Uterus (tissue), 3 donors: ENCODE measurements at regions not wholly inside any gene's neighbourhood (a gene's known extent, or its start where the extent isn't known, plus 50 kb on each side); places are given as distances from the start of the nearest gene placed in this dataset.

Experiments used
- DNase-seq, 2 donors: peaks; one replicate each; pipeline ENCODE4 v3.0.0-alpha.2; 2019 to 2020
- H3K27ac ChIP-seq, 2 donors: fragments of 200-600 bp; sonication (generic); 1 replicate in 1 of 2; 2 replicates in 1 of 2; pipeline ENCODE4 v1.5.1; 2016 to 2018
- H3K27me3 ChIP-seq, 2 donors: fragments of 200-600 bp; sonication (generic); one replicate each; pipeline ENCODE4 v1.5.1; 2018 to 2019; ENCODE audit warnings: control low read depth in 1 of 2
- H3K36me3 ChIP-seq, 2 donors: fragments of 200-600 bp; sonication (generic); one replicate each; pipeline ENCODE4 v1.5.1; 2019; ENCODE audit warnings: control low read depth in 1 of 2
- H3K4me1 ChIP-seq, 2 donors: fragments of 200-600 bp; sonication (generic); one replicate each; pipeline ENCODE4 v1.5.1; 2018 to 2019; ENCODE audit warnings: control low read depth in 1 of 2
- H3K4me3 ChIP-seq, 2 donors: fragments of 200-600 bp; sonication (generic); 1 replicate in 1 of 2; 2 replicates in 1 of 2; pipeline ENCODE4 v1.5.1; 2018 to 2019; ENCODE audit warnings: mild to moderate bottlenecking in 1 of 2
- H3K9me3 ChIP-seq, 2 donors: fragments of 200-600 bp; sonication (generic); one replicate each; pipeline ENCODE4 v1.5.1; 2019; ENCODE audit warnings: control low read depth in 1 of 2
- CTCF ChIP-seq, 4 experiments: fragments of 200-600 bp in 2 of 4; fragments of 450-650 bp in 2 of 4; sonication (generic) in 2 of 4; IDR thresholded peaks; one replicate each; pipeline ENCODE4 v1.5.1; 2016 to 2019; ENCODE audit warnings: antibody characterized with exemption in 4 of 4, mild to moderate bottlenecking in 2 of 4, moderate library complexity in 1 of 4
- POLR2A ChIP-seq, 2 donors: fragments of 450-650 bp; IDR thresholded peaks; one replicate each; pipeline ENCODE4 v1.6.1; 2016; ENCODE audit warnings: antibody characterized with exemption in 2 of 2, mild to moderate bottlenecking in 1 of 2, moderate library complexity in 1 of 2
- intact Hi-C: fragments of 100-400 bp; cut with DNase I; formaldehyde crosslinking; loops from one replicate; pipeline ENCODE4 v1.15.1; 2023; ENCODE audit warnings: low total_unique reads
- donor health status: DM: yes; HTN: yes; CAD: no.

- TF ChIP-seq POLR2A (IDR thresholded peaks at IDR 0.05) = no peak
- TF ChIP-seq CTCF (IDR thresholded peaks at IDR 0.05) = no peak
- intact Hi-C loops = no loop called here
- no peaks in the 10 kb centered on the region for H3K36me3 ChIP-seq
Measured at GRCh38 chr22:49402169-49402568, 425.5 kb downstream of the BRD1 start.

DNA sequence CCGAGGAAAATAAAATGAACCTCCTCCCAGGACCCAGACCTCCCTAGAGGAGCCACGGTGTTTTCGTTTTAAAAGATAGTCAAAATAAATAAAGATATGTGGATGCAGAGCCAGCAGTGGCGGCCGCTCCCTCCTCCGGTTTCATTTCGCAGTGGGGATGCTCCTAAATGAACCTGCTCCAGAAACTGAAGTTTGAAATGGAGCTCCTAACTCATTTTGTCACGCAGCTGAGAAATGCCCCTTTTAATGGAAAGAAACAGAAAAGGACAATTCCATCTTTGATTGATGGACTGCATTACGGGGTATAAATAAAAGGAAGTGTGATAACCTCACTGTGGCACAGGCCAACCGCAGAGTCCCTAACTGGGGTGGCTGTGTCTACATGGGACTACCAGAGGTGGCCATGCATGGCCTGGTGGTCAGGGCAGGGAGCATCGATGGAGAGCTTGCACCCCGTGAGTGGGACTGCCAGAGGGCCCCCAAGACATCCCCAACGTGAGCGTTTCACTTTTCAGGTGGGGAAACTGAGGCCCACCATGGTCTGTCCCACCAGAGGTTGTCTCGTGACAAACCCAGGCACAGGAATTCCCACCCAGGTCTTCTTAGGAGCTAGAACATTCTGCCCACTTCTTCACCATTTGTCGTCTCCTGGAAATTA is 426.6 kb downstream of the BRD1 start:
- TF ChIP-seq CTCF (IDR thresholded peaks at IDR 0.05) (no peak), POLR2A (IDR thresholded peaks at IDR 0.05) (no peak)
- no peak overlapping the region for H3K27ac ChIP-seq
- no peak for DNase-seq
- H3K36me3 ChIP-seq = no peaks in the 10 kb centered on the region
- no peaks in the 10 kb centered on the region for H3K9me3 ChIP-seq
- intact Hi-C loops = no loop called here
- H3K27me3 ChIP-seq = no peaks in the 10 kb centered on the region
- H3K4me1 ChIP-seq = no peaks in the 10 kb centered on the region
- H3K4me3 ChIP-seq = no peak overlapping the region

More at GRCh38 chr22:49402169-49402568, 425.5 kb downstream of the BRD1 start:
- no peaks in the 10 kb centered on the region for H3K4me1 ChIP-seq
- no peak for DNase-seq
- no peaks in the 10 kb centered on the region for H3K9me3 ChIP-seq
- no peak overlapping the region for H3K4me3 ChIP-seq
- no peaks in the 10 kb centered on the region for H3K27me3 ChIP-seq
- H3K27ac ChIP-seq = no peak overlapping the region

- H3K9me3 ChIP-seq = no peaks in the 10 kb centered on the region
- no peak overlapping the region for H3K27ac ChIP-seq
- no peak overlapping the region for H3K4me3 ChIP-seq
- no peak for TF ChIP-seq POLR2A (IDR thresholded peaks at IDR 0.05)
- no peak for TF ChIP-seq CTCF (IDR thresholded peaks at IDR 0.05)
- no peaks in the 10 kb centered on the region for H3K36me3 ChIP-seq
- H3K27me3 ChIP-seq = no peaks in the 10 kb centered on the region
- H3K4me1 ChIP-seq = no peaks in the 10 kb centered on the region
- no peak for DNase-seq
- intact Hi-C loops = no loop called here
Measured at GRCh38 chr22:49400136-49400940, 427.3 kb downstream of the BRD1 start.

- no peaks in the 10 kb centered on the region for H3K36me3 ChIP-seq
- no peaks in the 10 kb centered on the region for H3K9me3 ChIP-seq
- no peak for DNase-seq
- H3K4me3 ChIP-seq = no peak overlapping the region
- H3K4me1 ChIP-seq = no peaks in the 10 kb centered on the region
- H3K27ac ChIP-seq = no peak overlapping the region
- TF ChIP-seq CTCF (IDR thresholded peaks at IDR 0.05) = no peak
- TF ChIP-seq POLR2A (IDR thresholded peaks at IDR 0.05) = no peak
- H3K27me3 ChIP-seq = no peaks in the 10 kb centered on the region
- intact Hi-C loops = no loop called here
Measured at GRCh38 chr22:49398646-49399045, 429.0 kb downstream of the BRD1 start.

DNA sequence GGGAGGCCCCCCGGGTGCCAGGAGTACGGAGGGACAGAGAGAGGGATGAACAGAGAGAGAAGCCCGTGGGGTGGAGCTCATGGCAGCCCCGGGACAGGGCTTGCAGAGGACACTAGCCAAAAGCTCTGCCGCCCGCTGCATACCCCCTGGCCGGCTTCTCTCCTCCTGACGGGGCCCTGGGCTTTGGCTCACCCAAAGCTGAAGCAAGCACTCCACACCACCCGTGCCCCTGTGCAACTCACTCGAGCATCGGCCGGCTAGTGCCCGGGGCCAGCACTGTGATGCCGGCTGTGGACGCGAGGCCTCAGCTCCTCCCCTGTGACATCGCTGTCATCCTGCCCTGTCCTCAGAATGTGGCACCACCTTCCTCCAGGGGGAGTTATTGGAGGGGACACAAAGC is 429.6 kb downstream of the BRD1 start:
- Histone ChIP-seq H3K36me3 (no peaks in the 10 kb centered on the region), H3K4me3 (no peak overlapping the region), H3K27ac (no peak overlapping the region), H3K9me3 (no peaks in the 10 kb centered on the region), H3K4me1 (no peaks in the 10 kb centered on the region), H3K27me3 (no peaks in the 10 kb centered on the region)
- no peak for TF ChIP-seq POLR2A (IDR thresholded peaks at IDR 0.05)
- intact Hi-C loops = no loop called here
- no peak for DNase-seq
